ENCODE measurements at regions not wholly inside any gene's neighbourhood (a gene's known extent, or its start where the extent isn't known, plus 50 kb on each side); places are given as distances from the start of the nearest gene placed in this dataset.

DNA sequence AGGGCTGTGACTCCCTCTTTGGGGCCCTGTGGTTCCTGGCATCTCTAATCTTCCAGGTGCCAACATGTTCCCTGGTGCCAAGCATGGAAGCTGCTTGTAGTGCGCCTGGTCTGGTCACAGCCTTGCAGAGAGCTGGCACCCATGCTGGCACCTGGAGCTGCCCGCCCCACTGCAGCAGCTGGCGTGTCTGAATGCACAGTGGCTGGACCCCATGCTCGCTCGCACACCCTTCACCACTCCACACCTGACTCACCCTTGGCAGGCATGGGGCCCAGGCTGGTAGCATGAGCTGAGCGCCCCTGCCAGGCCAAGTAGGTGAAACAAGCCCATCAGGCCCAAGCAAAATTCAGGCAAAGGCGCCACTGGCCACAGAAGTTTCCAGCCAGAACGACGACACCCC lies 119.1 kb downstream of the DNAAF6 start:
- TF ChIP-seq, protein P1, sequence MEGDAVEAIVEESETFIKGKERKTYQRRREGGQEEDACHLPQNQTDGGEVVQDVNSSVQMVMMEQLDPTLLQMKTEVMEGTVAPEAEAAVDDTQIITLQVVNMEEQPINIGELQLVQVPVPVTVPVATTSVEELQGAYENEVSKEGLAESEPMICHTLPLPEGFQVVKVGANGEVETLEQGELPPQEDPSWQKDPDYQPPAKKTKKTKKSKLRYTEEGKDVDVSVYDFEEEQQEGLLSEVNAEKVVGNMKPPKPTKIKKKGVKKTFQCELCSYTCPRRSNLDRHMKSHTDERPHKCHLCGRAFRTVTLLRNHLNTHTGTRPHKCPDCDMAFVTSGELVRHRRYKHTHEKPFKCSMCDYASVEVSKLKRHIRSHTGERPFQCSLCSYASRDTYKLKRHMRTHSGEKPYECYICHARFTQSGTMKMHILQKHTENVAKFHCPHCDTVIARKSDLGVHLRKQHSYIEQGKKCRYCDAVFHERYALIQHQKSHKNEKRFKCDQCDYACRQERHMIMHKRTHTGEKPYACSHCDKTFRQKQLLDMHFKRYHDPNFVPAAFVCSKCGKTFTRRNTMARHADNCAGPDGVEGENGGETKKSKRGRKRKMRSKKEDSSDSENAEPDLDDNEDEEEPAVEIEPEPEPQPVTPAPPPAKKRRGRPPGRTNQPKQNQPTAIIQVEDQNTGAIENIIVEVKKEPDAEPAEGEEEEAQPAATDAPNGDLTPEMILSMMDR (IDR thresholded peaks at IDR 0.05 in 4 of 5, conservative IDR thresholded peaks at IDR 0.05 in 1 of 5), result no peak
- no peak for TF ChIP-seq POLR2A (IDR thresholded peaks at IDR 0.05)
